HEK293T (cell line): ENCODE measurements at regions not wholly inside any gene's neighbourhood (a gene's known extent, or its start where the extent isn't known, plus 50 kb on each side); places are given as distances from the start of the nearest gene placed in this dataset.

Experiments
- CTCF ChIA-PET: fragments of 350-600 bp; formaldehyde crosslinking; extraction: SDS; loops from one replicate; lab custom pipeline; 2021; ENCODE audit warnings: antibody characterized with exemption, inconsistent platforms; lab: Yijun Ruan, JAX
- POLR2A ChIA-PET: fragments of 350-600 bp; formaldehyde crosslinking; extraction: SDS; loops from one replicate; lab custom pipeline; 2020; ENCODE audit warnings: antibody characterized with exemption, inconsistent platforms; lab: Yijun Ruan, JAX
- DNase-seq: peaks from one replicate; pipeline ENCODE4 v3.0.0; 2012; ENCODE audit warnings: mixed read lengths; ENCODE audit errors: extremely low spot score
- ARNT ChIP-seq: fragments of 450-650 bp; IDR thresholded peaks from 2 replicates; pipeline ENCODE4 v1.6.1; 2017; ENCODE audit warnings: mild to moderate bottlenecking
- BHLHE40 ChIP-seq: fragments of 450-650 bp; IDR thresholded peaks from 2 replicates; pipeline ENCODE4 v1.6.1; 2016; ENCODE audit warnings: mild to moderate bottlenecking, moderate library complexity, borderline replicate concordance
- CTBP1 ChIP-seq: fragments of 450-650 bp; IDR thresholded peaks from 2 replicates; pipeline ENCODE4 v1.6.1; 2016; ENCODE audit warnings: borderline replicate concordance
- ELF4 ChIP-seq: fragments of 450-650 bp; IDR thresholded peaks from 2 replicates; pipeline ENCODE4 v1.6.1; 2017; ENCODE audit warnings: antibody characterized with exemption
- FOXA1 ChIP-seq: fragments of 450-650 bp; IDR thresholded peaks from 2 replicates; pipeline ENCODE4 v1.6.1; 2016; ENCODE audit warnings: mild to moderate bottlenecking
- FOXK2 ChIP-seq: fragments of 450-650 bp; IDR thresholded peaks from 2 replicates; pipeline ENCODE4 v1.6.1; 2016; ENCODE audit warnings: mild to moderate bottlenecking
- FOXM1 ChIP-seq: fragments of 450-650 bp; IDR thresholded peaks from 2 replicates; pipeline ENCODE4 v1.6.1; 2017; ENCODE audit warnings: mild to moderate bottlenecking, borderline replicate concordance
- HDGF ChIP-seq: fragments of 450-650 bp; IDR thresholded peaks from 2 replicates; pipeline ENCODE4 v1.6.1; 2017; ENCODE audit warnings: antibody characterized with exemption, borderline replicate concordance
- L3MBTL2 ChIP-seq: fragments of 450-650 bp; conservative IDR thresholded peaks from 2 replicates; pipeline ENCODE4 v1.6.1; 2016; ENCODE audit warnings: mild to moderate bottlenecking
- LEF1 ChIP-seq: fragments of 450-650 bp; IDR thresholded peaks from 2 replicates; pipeline ENCODE4 v1.6.1; 2017; ENCODE audit warnings: mild to moderate bottlenecking, borderline replicate concordance
- NFRKB ChIP-seq: fragments of 450-650 bp; IDR thresholded peaks from 2 replicates; pipeline ENCODE4 v1.6.1; 2016; ENCODE audit warnings: mild to moderate bottlenecking, moderate library complexity
- SP1 ChIP-seq: fragments of 450-650 bp; IDR thresholded peaks from 2 replicates; pipeline ENCODE4 v1.6.1; 2017
- SUZ12 ChIP-seq: fragments of 450-650 bp; IDR thresholded peaks from 2 replicates; pipeline ENCODE4 v1.6.1; 2016; ENCODE audit warnings: mild to moderate bottlenecking
- TARDBP ChIP-seq: fragments of 450-650 bp; IDR thresholded peaks from 2 replicates; pipeline ENCODE4 v1.6.1; 2016
- ZNF384 ChIP-seq: fragments of 450-650 bp; IDR thresholded peaks from 2 replicates; pipeline ENCODE4 v1.6.1; 2016
- TF ChIP-seq, protein P1 (sequence below): fragments of 450-650 bp; IDR thresholded peaks from 2 replicates; pipeline ENCODE4 v1.6.1; 2016

DNA sequence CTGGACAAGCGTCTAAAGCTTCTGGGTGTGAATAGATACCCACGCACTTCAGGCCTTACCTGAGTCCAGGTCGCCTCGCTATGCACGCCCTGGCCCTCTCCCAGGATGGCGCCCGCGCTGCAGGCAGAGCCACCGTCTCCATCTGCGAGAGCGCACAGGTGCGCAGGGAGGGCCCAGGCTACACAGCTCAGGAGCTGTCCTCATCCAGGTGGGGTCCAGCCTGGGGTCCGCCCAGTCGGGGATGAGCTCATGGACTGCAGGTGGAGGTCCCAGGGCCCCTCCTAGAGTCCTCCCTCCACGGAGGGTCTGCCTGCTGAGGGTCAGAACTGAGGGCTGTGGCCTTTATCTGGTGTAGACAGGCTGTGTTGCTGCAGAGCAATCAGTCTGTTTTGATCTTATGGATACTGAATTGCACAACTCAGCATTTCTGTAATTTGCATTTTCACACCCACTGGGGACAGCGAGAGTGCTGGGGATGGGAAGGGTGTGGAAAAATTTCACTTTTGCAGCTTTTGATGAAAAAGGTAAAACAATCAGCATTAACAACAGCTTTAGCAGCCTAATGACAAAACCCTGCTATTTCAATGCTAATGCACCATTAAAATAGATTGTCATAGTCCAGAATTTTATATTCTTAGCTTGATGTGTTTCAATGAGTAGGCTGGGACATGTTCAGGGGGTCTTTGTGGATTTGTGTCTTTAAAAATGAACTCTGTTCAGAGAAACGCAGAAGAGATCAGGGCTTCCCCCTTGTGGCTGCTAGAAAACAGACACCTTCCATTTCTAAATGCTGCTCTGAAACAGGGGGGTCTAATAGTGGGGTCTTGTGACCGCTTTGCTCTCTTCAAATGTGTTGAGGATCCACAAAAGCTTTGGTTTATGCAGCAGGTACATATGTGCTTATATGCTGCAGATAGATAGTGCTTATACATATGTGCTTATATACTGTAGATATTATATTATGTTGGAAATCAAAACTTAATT is 77.8 kb upstream of the PHACTR3 start:
- POLR2A ChIA-PET: no interaction called here
- TF ChIP-seq, protein P1, sequence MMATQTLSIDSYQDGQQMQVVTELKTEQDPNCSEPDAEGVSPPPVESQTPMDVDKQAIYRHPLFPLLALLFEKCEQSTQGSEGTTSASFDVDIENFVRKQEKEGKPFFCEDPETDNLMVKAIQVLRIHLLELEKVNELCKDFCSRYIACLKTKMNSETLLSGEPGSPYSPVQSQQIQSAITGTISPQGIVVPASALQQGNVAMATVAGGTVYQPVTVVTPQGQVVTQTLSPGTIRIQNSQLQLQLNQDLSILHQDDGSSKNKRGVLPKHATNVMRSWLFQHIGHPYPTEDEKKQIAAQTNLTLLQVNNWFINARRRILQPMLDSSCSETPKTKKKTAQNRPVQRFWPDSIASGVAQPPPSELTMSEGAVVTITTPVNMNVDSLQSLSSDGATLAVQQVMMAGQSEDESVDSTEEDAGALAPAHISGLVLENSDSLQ: no peak
- TF ChIP-seq FOXK2 (no peak), CTBP1 (no peak), TARDBP (no peak), SP1 (no peak), FOXM1 (no peak), SUZ12 (no peak), L3MBTL2 (no peak), ZNF384 (no peak), FOXA1 (no peak), BHLHE40 (no peak), LEF1 (no peak), HDGF (no peak), ARNT (no peak), ELF4 (no peak), NFRKB (no peak)
- CTCF ChIA-PET: interaction anchor here (0.8 to 1.9 kb wide), 2 partner anchors 11 to 17 kb away, joined by 3 to 9 read pairs; no protein-coding TSS in a partner anchor
- DNase-seq: peak; percentile 35

GRCh38 chr20:59530782-59531181 is 73.6 kb upstream of the PHACTR3 start:
- DNase-seq: no peak
- POLR2A ChIA-PET: no interaction called here
- CTCF ChIA-PET: no interaction called here
- TF ChIP-seq FOXK2: no peak
- no peak for TF ChIP-seq ZNF384
- no peak for TF ChIP-seq SP1
- no peak for TF ChIP-seq NFRKB
- no peak for TF ChIP-seq CTBP1
- no peak for TF ChIP-seq FOXM1
- TF ChIP-seq, protein P1: no peak
- no peak for TF ChIP-seq TARDBP
- no peak for TF ChIP-seq HDGF
- TF ChIP-seq ELF4: no peak
- TF ChIP-seq BHLHE40: no peak
- no peak for TF ChIP-seq SUZ12

DNA sequence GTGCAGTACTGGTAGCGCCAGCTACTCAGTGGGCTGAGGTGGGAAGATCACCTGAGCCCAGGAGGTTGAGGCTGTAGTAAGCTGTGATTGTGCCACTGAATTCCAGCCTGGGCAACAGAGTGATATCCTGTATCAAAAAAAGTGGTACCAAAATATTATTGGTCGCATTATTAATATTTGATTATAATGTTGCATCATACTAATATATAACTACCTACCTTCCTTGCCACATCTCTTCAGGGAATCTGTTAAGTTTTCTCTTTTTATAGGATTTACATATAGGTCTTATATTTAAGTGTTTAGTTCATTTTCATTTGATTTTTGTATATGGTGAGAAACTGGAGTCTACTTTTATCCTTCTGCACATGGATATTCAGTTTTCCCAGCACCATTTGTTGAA is 66.3 kb upstream of the PHACTR3 start:
- POLR2A ChIA-PET: no interaction called here
- TF ChIP-seq FOXK2: no peak
- TF ChIP-seq SP1: no peak
- no peak for TF ChIP-seq LEF1
- no peak for TF ChIP-seq ZNF384
- DNase-seq: no peak
- CTCF ChIA-PET: no interaction called here

- CTCF ChIA-PET: no interaction called here
These were observed 56.7 kb upstream of the PHACTR3 start for GRCh38 chr20:59547596-59547995.

More at GRCh38 chr20:59547596-59547995, 56.7 kb upstream of the PHACTR3 start:
- TF ChIP-seq L3MBTL2: no peak
- TF ChIP-seq SUZ12: no peak
- TF ChIP-seq CTBP1: no peak
- no peak for TF ChIP-seq BHLHE40
- no peak for TF ChIP-seq ARNT
- TF ChIP-seq ZNF384: no peak
- TF ChIP-seq FOXM1: no peak
- TF ChIP-seq, protein P1: no peak
- TF ChIP-seq FOXK2: no peak
- no peak for TF ChIP-seq TARDBP
- TF ChIP-seq SP1: no peak
- no peak for TF ChIP-seq FOXA1
- no peak for TF ChIP-seq ELF4
- TF ChIP-seq LEF1: no peak
- TF ChIP-seq HDGF: no peak
- TF ChIP-seq NFRKB: no peak
- DNase-seq: no peak
- POLR2A ChIA-PET: no interaction called here
